ENCODE measurements at regions not wholly inside any gene's neighbourhood (a gene's known extent, or its start where the extent isn't known, plus 50 kb on each side); places are given as distances from the start of the nearest gene placed in this dataset.
"Not testable (repeated sequence)": the region's sequence is repeated elsewhere in the genome, so short reads cannot be mapped to it uniquely, and the experiment has no call there.

DNA sequence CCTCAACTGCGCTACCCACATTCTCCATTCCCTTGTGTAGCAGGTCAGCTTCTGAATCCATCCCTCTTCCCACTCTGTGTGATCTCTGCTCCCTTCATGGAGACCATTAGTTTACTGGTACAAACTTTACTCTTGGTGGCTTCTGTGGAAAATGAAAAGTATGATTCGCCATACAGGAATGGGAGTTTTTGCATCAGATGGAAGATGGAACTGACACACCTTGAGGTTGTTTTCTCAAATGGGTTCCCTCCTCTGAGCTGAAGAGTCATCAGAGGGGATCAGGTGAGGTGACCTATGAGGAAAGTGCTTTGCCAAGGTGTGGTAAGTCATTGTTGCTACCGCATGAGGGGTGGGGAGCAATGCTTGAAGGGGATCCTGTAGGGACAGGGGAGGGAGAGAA lies 266.8 kb downstream of the INHBA start:
- no peaks in the 10 kb centered on the region; the same call in 1 of the 2 replicates for H3K9me2 ChIP-seq (ENCODE audit: insufficient read depth, low read length)
- H3K79me2 ChIP-seq (ENCODE audit: insufficient read depth, low read depth, low read length), result no peaks in the 10 kb centered on the region
- no peak for DNase-seq (ENCODE audit: low spot score)
- no peaks in the 10 kb centered on the region for H3K9me3 ChIP-seq (ENCODE audit: low read length)
- ChIA-PET CTCF (ENCODE audit: unreplicated experiment) (no interaction called here), POLR2A (interaction anchor here (0.7 kb wide), 1 partner anchor 528 kb away, joined by 3 read pairs; no protein-coding TSS in a partner anchor)
- no peaks in the 10 kb centered on the region for H3K36me3 ChIP-seq (ENCODE audit: insufficient read depth, low read length)
- no peak overlapping the region for H2AFZ ChIP-seq (ENCODE audit: low read length)
- H3K27ac ChIP-seq (ENCODE audit: low read depth, low read length, poor library complexity, severe bottlenecking), result no peak overlapping the region
- H4K20me1 ChIP-seq (ENCODE audit: insufficient read depth, low read length), result no peaks in the 10 kb centered on the region
- no peaks in the 10 kb centered on the region for H3K4me1 ChIP-seq (ENCODE audit: insufficient read depth, low read length, poor library complexity, severe bottlenecking)
- no peak overlapping the region for H3K4me3 ChIP-seq (ENCODE audit: low read depth, low read length, poor library complexity, severe bottlenecking)
- no TSS peak for BruUV-seq (replicated peaks)
- no peak overlapping the region for H3K4me2 ChIP-seq (ENCODE audit: low read length)
- intact Hi-C loops (cut with micrococcal nuclease; ENCODE audit: unreplicated experiment), result no loop called here
- TF ChIP-seq, protein P1, sequence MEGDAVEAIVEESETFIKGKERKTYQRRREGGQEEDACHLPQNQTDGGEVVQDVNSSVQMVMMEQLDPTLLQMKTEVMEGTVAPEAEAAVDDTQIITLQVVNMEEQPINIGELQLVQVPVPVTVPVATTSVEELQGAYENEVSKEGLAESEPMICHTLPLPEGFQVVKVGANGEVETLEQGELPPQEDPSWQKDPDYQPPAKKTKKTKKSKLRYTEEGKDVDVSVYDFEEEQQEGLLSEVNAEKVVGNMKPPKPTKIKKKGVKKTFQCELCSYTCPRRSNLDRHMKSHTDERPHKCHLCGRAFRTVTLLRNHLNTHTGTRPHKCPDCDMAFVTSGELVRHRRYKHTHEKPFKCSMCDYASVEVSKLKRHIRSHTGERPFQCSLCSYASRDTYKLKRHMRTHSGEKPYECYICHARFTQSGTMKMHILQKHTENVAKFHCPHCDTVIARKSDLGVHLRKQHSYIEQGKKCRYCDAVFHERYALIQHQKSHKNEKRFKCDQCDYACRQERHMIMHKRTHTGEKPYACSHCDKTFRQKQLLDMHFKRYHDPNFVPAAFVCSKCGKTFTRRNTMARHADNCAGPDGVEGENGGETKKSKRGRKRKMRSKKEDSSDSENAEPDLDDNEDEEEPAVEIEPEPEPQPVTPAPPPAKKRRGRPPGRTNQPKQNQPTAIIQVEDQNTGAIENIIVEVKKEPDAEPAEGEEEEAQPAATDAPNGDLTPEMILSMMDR (conservative IDR thresholded peaks at IDR 0.05; ENCODE audit: low read length), result no peak
- no peak for TF ChIP-seq EZH2phosphoT487 (IDR thresholded peaks at IDR 0.05; ENCODE audit: borderline replicate concordance, low read depth, low read length)

DNA sequence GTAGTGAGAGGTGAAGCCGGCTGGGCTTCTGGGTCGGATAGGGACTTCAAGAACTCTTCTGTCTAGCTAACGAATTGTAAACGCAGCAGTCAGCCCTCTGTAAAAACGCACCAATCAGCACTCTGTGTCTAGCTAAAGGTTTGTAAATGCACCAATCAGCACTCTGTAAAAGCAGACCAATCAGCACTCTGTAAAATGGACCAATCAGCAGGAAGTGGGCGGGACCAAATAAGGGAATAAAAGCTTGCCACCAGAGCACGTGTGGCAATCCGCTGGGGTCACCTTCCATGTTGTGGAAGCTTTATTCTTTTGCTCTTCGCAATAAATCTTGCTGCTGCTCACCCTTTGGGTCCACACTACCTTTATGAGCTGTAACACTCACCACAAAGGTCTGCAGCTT lies 267.9 kb downstream of the INHBA start:
- BruUV-seq (replicated peaks); CTCF ChIA-PET (ENCODE audit: unreplicated experiment): not testable (repeated sequence)

DNA sequence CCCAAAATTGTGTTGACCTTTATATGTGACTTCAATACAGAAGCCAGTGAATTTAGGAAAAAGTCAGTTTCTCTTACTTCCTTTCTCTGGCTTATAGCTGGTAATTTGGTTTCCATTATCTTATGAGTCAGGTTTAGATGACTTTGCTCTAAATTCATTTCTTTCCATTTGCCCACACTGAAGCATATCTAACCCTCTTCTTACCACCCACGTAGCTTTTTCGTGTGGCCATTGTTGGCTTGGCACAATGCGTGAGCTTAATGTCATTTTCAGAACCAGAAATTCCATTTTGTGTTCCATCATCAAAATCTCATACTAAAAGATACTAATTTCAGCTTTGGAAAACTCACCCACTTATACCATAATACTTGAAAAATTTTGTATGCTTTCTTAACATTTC lies 271.2 kb downstream of the INHBA start:
- no peak for DNase-seq (ENCODE audit: low spot score)
- H4K20me1 ChIP-seq (ENCODE audit: insufficient read depth, low read length), result no peaks in the 10 kb centered on the region
- H3K9me3 ChIP-seq (ENCODE audit: low read length), result no peaks in the 10 kb centered on the region
- BruUV-seq (replicated peaks), result no TSS peak
- intact Hi-C loops (cut with micrococcal nuclease; ENCODE audit: unreplicated experiment), result no loop called here
- ChIA-PET CTCF (ENCODE audit: unreplicated experiment) (no interaction called here), POLR2A (no interaction called here)
- H3K4me3 ChIP-seq (ENCODE audit: low read depth, low read length, poor library complexity, severe bottlenecking), result no peak overlapping the region
- no peak overlapping the region for H2AFZ ChIP-seq (ENCODE audit: low read length)
- H3K79me2 ChIP-seq (ENCODE audit: insufficient read depth, low read depth, low read length), result no peaks in the 10 kb centered on the region
- H3K36me3 ChIP-seq (ENCODE audit: insufficient read depth, low read length), result no peaks in the 10 kb centered on the region
- TF ChIP-seq EZH2phosphoT487 (IDR thresholded peaks at IDR 0.05; ENCODE audit: borderline replicate concordance, low read depth, low read length), result no peak
- TF ChIP-seq, protein P1 (conservative IDR thresholded peaks at IDR 0.05; ENCODE audit: low read length), result no peak
- H3K27ac ChIP-seq (ENCODE audit: low read depth, low read length, poor library complexity, severe bottlenecking), result no peak overlapping the region
- H3K4me2 ChIP-seq (ENCODE audit: low read length), result no peak overlapping the region
- no peaks in the 10 kb centered on the region for H3K4me1 ChIP-seq (ENCODE audit: insufficient read depth, low read length, poor library complexity, severe bottlenecking)
- no peaks in the 10 kb centered on the region for H3K9me2 ChIP-seq (ENCODE audit: insufficient read depth, low read length)

More for the DNA sequence above, 267.9 kb downstream of the INHBA start:
- DNase-seq (ENCODE audit: low spot score); H2AFZ ChIP-seq (ENCODE audit: low read length); H3K4me2 ChIP-seq (ENCODE audit: low read length); POLR2A ChIA-PET; H3K4me3 ChIP-seq (ENCODE audit: low read depth, low read length, poor library complexity, severe bottlenecking); H3K79me2 ChIP-seq (ENCODE audit: insufficient read depth, low read depth, low read length); H3K36me3 ChIP-seq (ENCODE audit: insufficient read depth, low read length); H4K20me1 ChIP-seq (ENCODE audit: insufficient read depth, low read length); H3K9me3 ChIP-seq (ENCODE audit: low read length); H3K4me1 ChIP-seq (ENCODE audit: insufficient read depth, low read length, poor library complexity, severe bottlenecking); H3K9me2 ChIP-seq (ENCODE audit: insufficient read depth, low read length); intact Hi-C loops (cut with micrococcal nuclease; ENCODE audit: unreplicated experiment); H3K27ac ChIP-seq (ENCODE audit: low read depth, low read length, poor library complexity, severe bottlenecking): not testable (repeated sequence)
